IPS-NIHi7 (cell line): ENCODE measurements at regions not wholly inside any gene's neighbourhood (a gene's known extent, or its start where the extent isn't known, plus 50 kb on each side); places are given as distances from the start of the nearest gene placed in this dataset.
A peak's percentile ranks its signal among the peaks of the same experiment; 100 is the strongest.

Experiments used
- DNase-seq: peaks from one replicate; pipeline ENCODE4 v3.0.0; 2012; ENCODE audit warnings: mixed read lengths; ENCODE audit errors: extremely low spot score

- DNase-seq = no peak
Observed at GRCh38 chr4:127143460-127144195, 489.1 kb upstream of the INTU start.

GRCh38 chr4:127145006-127145540 lies 487.7 kb upstream of the INTU start:
- DNase-seq = no peak

- DNase-seq = no peak
Observed at GRCh38 chr4:127148165-127148564, 484.6 kb upstream of the INTU start.

DNA sequence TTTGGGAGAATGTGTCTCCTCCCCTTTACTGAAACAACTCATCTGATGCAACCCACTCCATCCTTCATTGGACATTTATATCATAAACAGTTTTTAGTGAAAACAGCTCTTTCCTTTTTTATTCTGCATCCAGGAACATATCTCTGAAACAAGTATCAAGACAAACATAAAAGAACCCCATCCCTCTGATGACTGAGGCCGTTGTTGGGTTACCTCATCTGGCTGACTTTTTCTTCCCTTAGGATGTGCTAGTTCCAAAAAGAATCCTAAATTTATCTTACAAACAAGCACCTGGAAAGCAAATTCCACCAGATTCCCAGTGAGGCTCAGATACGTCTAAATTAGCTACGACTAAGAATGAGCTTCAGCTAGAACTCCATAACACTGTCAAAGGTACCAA lies 483.7 kb upstream of the INTU start:
- DNase-seq = no peak

GRCh38 chr4:127151941-127152340 lies 480.8 kb upstream of the INTU start:
- DNase-seq = no peak

- no peak for DNase-seq
Observed at GRCh38 chr4:127155116-127155515, 477.6 kb upstream of the INTU start.

DNA sequence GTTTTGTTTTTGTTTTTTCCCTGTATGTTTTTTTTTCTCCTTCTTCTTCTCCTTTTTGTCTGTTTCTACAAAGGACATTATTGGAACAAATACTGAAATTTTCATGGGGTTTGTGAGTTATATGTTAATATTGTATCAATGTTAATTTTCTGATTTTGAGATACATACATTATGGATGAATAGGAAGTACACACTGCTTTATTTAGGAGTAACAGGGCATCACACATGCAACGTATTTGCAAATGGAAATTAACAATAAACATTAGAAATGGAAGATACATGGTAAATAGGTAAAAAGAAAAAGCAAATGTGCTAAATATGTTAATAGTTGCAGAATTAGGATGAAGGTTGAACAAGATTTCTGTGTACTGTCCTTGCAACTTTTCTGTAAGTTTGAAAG lies 477.2 kb upstream of the INTU start:
- no peak for DNase-seq

GRCh38 chr4:127162741-127163140 lies 470.0 kb upstream of the INTU start:
- no peak for DNase-seq

- no peak for DNase-seq
Observed at GRCh38 chr4:127165971-127166370, 466.8 kb upstream of the INTU start.

DNA sequence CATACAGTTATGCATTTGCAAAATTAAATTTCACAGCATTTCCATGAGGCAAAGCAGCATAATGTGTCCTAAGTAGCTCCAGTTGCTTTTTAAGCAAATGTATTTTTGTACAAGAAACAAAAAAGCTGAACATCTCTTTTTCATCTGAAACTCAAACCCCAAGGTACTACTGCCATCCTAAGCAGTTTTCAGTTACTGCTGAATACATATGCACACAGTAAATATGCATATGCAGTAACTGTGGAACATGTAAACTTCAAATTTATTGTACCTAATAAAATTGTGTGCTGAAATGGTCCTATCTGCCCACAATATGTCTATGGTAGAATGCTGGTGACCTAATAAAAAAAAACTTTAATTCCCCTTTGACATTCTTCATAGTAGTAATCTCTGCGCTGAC lies 458.6 kb upstream of the INTU start:
- DNase-seq = no peak

DNA sequence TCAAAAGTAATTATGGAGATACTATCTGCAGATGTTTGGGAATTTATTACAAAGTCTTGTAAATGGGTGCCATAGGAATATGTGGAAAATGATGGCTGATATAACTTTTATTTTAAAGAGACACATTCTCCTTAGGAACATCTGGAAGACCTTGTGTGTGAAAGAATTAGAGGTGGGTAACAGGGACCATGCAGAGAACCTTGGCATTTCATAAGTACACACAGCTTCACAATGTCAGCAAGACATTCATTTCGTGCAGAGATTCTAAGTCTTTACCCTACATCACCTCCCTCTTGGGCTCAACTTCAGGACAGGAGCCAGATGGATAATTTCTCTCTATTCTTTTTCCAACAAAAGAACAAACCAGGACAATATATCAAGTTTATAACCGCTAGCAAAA lies 458.1 kb upstream of the INTU start:
- DNase-seq = no peak

GRCh38 chr4:127179256-127180087 lies 453.3 kb upstream of the INTU start:
- no peak for DNase-seq

DNA sequence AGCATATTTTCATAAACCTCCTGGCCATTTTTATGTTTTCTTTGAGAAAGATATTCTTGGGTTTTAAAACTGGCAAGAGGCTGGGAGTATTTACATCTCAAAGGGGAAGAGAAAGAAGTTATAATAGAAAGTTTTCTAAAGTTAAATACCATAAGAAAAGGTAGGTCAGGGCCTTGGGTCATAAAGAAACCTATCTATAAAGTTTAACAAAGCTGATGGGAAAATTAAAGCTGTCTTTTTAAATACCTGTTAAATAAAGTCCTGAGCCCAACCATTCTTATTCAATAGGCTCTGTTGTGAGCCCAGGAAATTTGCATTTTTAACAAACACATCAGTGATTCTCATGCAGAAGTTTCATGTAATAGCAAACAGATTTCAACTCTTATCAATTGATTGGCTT lies 451.8 kb upstream of the INTU start:
- DNase-seq = no peak

- DNase-seq = no peak
Observed at GRCh38 chr4:127182687-127183086, 450.1 kb upstream of the INTU start.

- DNase-seq = peak; percentile 21
Observed at GRCh38 chr4:127188847-127189246, 443.9 kb upstream of the INTU start.

DNA sequence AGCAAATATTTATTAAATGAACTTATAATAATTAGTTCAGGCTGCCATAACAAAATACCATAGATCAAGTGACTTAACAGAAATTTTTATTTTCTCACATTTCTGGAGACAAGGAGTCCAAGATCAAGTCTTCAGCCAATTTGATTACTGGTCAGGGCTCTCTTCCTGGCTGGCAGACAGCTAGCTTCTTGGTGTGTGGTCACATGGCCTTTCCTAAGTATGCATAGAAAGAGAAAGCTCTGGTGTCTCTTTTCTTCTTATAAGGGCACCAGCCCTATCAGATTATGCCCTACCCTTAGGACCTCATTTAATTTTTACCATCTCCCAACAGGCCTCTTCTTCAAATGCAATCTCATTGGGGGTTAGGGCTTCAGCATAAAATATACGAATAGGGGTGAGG lies 438.5 kb upstream of the INTU start:
- no peak for DNase-seq

GRCh38 chr4:127196655-127197352 lies 436.0 kb upstream of the INTU start:
- no peak for DNase-seq

- DNase-seq = no peak
Observed at GRCh38 chr4:127203562-127204200, 429.1 kb upstream of the INTU start.

- no peak for DNase-seq
Observed at GRCh38 chr4:127204322-127204721, 428.4 kb upstream of the INTU start.

GRCh38 chr4:127209580-127210095 lies 423.1 kb upstream of the INTU start:
- no peak for DNase-seq

DNA sequence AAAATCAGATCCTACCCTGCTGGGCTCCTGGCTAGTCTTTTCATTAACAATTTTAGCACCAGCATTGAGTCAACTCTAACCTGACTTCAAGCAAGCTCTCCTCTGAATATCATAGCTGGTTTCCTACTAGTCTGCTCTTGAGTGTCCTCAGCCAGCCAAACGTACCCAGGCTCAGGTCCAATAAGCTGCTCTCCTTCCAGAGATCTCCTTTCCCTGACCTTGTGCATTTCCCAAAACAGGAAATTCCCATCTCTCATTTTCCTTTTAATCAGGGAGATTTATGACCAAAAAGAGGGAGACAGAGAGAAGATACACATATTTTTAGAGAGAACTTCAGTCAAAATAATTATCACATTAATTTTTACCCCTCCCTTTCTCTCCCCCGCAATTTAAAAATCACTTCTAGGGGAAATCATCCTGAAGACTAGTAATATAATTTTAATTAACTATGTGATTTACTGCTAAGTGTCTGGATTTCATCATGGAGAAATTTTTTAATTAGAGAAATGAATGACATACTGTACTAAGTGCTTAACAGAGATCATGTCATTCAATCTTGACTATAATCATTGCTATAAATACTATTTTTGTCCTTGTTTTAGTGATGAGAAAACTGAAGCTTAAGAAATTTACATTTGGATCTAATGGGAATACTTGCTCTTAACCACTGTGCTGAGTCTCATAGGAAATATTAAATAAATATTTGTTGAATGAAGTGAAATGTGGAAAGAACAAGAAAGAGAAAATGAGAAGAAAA lies 421.7 kb upstream of the INTU start:
- no peak for DNase-seq
